ENCODE measurements at regions not wholly inside any gene's neighbourhood (a gene's known extent, or its start where the extent isn't known, plus 50 kb on each side); places are given as distances from the start of the nearest gene placed in this dataset.

GRCh38 chr14:28701733-28702132, 64.9 kb upstream of the FOXG1 start:
- TF ChIP-seq, protein P1, sequence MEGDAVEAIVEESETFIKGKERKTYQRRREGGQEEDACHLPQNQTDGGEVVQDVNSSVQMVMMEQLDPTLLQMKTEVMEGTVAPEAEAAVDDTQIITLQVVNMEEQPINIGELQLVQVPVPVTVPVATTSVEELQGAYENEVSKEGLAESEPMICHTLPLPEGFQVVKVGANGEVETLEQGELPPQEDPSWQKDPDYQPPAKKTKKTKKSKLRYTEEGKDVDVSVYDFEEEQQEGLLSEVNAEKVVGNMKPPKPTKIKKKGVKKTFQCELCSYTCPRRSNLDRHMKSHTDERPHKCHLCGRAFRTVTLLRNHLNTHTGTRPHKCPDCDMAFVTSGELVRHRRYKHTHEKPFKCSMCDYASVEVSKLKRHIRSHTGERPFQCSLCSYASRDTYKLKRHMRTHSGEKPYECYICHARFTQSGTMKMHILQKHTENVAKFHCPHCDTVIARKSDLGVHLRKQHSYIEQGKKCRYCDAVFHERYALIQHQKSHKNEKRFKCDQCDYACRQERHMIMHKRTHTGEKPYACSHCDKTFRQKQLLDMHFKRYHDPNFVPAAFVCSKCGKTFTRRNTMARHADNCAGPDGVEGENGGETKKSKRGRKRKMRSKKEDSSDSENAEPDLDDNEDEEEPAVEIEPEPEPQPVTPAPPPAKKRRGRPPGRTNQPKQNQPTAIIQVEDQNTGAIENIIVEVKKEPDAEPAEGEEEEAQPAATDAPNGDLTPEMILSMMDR (IDR thresholded peaks at IDR 0.05) = no peak
- TF ChIP-seq EZH2 (IDR thresholded peaks at IDR 0.05; ENCODE audit: borderline replicate concordance, insufficient read depth, low read depth, low read length, poor library complexity, severe bottlenecking) = no peak
